H1 (cell line): ENCODE measurements at regions not wholly inside any gene's neighbourhood (a gene's known extent, or its start where the extent isn't known, plus 50 kb on each side); places are given as distances from the start of the nearest gene placed in this dataset.

ENCODE experiments used
- KDM5A ChIP-seq: fragments of 200-600 bp; IDR thresholded peaks from 2 replicates; pipeline ENCODE4 v1.7.1; 2012; ENCODE audit warnings: mild to moderate bottlenecking, low read length, inconsistent platforms, mixed read lengths
- MAFK ChIP-seq: IDR thresholded peaks from 2 replicates; pipeline ENCODE4 v1.6.1; 2012; ENCODE audit warnings: low read depth, mild to moderate bottlenecking, improper control_type of control experiment, low read length
- TF ChIP-seq, protein P1 (sequence below), 3 experiments: IDR thresholded peaks; 1 replicate in 2 of 3; 2 replicates in 1 of 3; pipeline versions ENCODE4 v1.5.1 to v1.6.1; 2011; ENCODE audit warnings: low read length in 3 of 3, mild to moderate bottlenecking in 3 of 3, inconsistent platforms in 2 of 3, low read depth in 1 of 3, moderate library complexity in 1 of 3; ENCODE audit not compliant: insufficient read depth in 1 of 3; ENCODE audit errors: control extremely low read depth in 1 of 3
- TF ChIP-seq, protein P2 (sequence below): IDR thresholded peaks from 2 replicates; pipeline ENCODE4 v1.6.1; 2012; ENCODE audit warnings: inconsistent platforms

DNA sequence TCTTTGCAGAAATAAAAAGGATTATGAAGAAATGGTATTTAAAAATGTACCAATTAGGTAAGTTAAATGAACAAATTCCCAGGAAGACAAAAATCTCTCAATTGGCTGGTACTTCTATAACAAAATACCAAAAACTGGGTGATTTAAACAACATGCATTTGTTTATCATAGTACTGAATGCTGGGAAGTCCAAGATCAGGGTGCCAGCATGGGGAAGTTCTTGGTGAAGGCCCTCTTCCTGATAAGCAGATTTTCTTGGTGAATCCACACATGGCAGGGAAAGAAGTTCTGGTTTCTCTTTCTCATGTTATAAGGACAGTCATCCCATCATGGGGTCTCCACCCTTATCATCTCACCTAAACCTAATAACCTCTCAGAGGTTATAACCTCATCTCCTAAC is 271.6 kb upstream of the SETBP1 start (continued):
- TF ChIP-seq MAFK (no peak), KDM5A (no peak)
- TF ChIP-seq, protein P1, sequence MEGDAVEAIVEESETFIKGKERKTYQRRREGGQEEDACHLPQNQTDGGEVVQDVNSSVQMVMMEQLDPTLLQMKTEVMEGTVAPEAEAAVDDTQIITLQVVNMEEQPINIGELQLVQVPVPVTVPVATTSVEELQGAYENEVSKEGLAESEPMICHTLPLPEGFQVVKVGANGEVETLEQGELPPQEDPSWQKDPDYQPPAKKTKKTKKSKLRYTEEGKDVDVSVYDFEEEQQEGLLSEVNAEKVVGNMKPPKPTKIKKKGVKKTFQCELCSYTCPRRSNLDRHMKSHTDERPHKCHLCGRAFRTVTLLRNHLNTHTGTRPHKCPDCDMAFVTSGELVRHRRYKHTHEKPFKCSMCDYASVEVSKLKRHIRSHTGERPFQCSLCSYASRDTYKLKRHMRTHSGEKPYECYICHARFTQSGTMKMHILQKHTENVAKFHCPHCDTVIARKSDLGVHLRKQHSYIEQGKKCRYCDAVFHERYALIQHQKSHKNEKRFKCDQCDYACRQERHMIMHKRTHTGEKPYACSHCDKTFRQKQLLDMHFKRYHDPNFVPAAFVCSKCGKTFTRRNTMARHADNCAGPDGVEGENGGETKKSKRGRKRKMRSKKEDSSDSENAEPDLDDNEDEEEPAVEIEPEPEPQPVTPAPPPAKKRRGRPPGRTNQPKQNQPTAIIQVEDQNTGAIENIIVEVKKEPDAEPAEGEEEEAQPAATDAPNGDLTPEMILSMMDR (IDR thresholded peaks at IDR 0.05; ENCODE audit: control extremely low read depth in 1 of 3, insufficient read depth in 1 of 3, low read depth in 1 of 3, low read length in 3 of 3): no peak
- TF ChIP-seq, protein P2, sequence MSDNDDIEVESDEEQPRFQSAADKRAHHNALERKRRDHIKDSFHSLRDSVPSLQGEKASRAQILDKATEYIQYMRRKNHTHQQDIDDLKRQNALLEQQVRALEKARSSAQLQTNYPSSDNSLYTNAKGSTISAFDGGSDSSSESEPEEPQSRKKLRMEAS: no peak
